HG03342 (cell line): ENCODE measurements at regions not wholly inside any gene's neighbourhood (a gene's known extent, or its start where the extent isn't known, plus 50 kb on each side); places are given as distances from the start of the nearest gene placed in this dataset.
"Not testable (repeated sequence)": the region's sequence is repeated elsewhere in the genome, so short reads cannot be mapped to it uniquely, and the experiment has no call there.

Experiments
- ATAC-seq: cut with Tn5 transposase; IDR thresholded peaks from one replicate; pipeline ENCODE4 v1.9.1; 2021; ENCODE audit warnings: mild to moderate bottlenecking, moderate library complexity; ENCODE audit not compliant: unreplicated experiment

GRCh38 chr15:68482246-68482645 lies 50.3 kb upstream of the ITGA11 start:
- no peak for ATAC-seq

DNA sequence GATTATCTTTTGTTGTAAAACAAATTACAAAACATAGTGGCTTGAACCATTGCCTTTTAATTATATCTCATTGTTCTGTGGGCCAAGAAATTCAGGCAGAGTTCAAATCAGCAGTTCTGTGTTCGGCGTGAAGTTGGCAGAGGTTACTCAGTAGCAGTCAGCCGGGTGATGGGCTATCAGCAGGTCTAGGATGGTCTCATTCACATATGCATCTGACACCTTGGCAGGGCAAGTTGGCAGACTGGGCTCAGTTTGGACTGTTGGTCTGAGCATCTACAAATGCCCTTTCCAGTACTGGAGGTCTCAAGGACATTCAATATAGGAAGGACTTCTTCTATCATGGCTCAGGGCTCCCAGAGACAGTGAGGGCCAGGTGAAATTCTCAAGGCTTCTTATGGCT lies 51.2 kb upstream of the ITGA11 start:
- ATAC-seq, result no peak

DNA sequence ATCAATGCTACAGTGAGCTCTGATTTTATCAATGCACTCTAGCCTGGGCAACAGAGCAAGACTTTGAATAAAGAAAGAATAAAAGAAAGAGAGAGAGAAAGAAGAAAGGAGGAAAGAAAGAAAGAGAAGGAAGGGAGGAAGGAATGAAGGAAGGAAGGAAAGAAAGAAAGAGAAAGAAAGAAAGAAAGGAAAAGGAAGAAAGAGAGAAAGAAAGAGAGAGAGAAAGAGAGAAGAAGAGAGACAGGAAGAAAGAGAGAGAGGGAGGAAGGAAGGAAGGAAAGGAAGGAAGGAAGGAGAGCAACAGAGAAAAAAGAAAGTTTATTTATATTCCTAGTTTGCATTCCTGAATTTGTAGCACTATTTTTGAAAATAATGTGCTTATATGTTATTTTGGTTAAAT lies 52.3 kb upstream of the ITGA11 start:
- ATAC-seq, result no peak

DNA sequence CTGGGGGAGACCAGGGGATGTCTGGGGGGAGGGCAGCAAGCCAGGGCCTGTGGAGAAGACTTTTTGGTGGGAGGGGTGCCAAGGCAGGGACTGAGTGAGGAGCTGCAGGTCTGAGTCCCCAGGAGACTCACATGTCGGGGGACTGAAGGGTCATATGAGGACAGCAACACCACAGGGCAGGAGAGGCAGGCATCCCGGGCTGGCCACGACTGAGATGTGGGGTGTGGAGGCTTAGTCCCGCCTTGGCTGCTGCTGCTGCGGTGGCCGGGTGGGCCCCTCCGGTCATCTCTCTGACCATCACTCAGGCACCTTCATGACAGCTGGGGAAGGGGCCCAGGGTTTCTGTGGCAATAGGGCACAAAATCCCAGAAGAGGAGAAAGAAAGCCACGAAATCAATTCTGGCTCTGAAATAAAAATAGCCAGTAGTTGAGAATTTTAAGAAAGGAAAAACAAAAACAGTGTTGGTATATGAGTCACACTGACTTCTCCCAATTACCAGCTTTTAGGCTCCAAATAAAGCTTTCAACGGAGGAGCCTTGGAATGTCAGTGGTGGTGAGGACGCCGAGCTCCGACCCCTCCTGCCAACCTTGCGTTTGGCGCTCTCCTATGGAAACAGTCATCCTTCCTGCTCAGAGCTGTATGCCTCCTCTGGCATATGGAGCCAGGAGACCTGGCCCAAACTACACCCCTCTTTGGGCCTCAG lies 52.9 kb upstream of the ITGA11 start:
- no peak for ATAC-seq

DNA sequence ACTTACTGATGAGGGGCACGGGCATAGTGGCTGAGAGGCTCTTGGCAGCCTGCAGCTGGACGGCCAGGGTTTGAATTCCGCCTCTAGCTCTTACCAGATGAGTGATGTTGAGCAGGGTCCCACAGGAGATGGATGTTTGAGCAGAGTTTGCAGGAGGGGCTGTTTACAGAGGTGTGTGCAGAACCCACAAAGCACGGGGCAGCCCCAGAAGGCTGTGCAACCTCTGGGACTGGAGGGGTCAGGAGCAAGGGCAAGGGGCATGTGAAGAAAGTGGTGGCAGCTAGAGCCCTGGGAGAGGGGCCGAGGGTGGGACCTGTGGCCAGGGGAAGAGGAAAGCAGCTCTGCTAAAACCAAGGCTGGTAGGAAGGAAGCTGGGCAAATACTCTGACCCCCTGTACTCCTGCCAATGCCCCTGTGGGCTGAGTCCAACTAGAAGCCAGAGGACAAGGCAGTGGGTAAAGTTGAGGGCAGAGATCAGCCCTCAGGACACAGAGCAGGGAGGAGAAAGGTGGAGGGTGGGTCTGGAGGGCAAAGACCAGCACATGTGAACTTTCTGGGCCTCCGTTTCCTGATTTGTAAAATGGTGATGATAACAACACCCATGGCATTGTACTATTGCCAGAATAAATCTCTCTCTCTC lies 53.9 kb upstream of the ITGA11 start:
- ATAC-seq, result no peak

GRCh38 chr15:68487087-68487843 lies 55.3 kb upstream of the ITGA11 start:
- no peak for ATAC-seq

- no peak for ATAC-seq
Measured at GRCh38 chr15:68488290-68488689, 56.3 kb upstream of the ITGA11 start.

DNA sequence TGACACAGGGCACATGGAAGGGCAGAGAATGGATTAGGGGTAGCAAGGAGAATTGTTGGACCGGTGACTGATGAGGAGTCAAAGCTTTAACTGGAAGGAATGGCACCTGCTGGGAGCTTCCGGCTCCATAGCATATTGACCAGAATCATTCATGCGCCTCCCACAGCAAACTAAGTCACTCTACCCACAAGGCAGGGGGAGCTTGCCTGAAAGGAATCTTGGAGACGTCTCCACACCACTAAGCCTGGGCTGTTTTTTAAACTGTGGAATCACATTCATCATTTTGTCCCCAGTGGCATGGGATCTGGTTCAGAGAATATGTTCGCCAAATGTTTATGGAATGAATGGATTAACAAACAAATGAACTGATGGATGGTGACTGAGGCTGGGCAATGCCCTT lies 57.0 kb upstream of the ITGA11 start:
- no peak for ATAC-seq

- ATAC-seq, result no peak
Measured at GRCh38 chr15:68489421-68489820, 57.5 kb upstream of the ITGA11 start.

DNA sequence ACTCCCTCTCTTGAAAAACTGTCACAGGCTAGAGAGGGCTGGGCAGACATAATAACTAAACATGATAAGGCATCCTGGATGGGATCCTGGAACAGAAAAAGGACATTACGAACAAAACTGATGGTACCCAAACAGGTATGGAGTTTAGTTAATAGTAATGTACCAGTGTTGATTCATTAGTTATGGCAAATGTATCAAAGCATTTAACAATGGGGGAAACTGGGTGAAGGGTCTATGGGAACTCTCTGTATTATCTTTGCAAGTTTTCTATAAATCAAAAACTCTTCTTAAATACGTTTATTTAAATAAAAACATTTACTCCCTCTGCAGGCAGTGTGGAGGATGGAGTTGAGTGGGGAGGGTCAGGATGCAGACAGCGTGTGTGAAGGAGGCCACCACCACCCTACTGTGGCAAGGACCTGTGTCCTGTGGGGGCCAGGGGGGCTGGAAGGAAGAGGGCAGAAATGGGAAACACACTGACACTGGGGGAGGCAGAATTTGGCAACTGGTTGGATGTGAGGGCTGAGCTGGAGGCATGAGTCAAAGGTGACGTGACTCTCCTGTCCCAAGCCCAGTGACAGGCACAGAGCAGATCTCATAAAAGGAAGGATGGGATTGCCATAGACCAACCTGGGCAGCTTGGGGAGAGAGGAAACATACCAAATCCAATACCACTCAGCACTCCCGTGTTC lies 59.6 kb upstream of the ITGA11 start:
- ATAC-seq, result no peak

- no peak for ATAC-seq
Measured at GRCh38 chr15:68492855-68493254, 60.9 kb upstream of the ITGA11 start.

DNA sequence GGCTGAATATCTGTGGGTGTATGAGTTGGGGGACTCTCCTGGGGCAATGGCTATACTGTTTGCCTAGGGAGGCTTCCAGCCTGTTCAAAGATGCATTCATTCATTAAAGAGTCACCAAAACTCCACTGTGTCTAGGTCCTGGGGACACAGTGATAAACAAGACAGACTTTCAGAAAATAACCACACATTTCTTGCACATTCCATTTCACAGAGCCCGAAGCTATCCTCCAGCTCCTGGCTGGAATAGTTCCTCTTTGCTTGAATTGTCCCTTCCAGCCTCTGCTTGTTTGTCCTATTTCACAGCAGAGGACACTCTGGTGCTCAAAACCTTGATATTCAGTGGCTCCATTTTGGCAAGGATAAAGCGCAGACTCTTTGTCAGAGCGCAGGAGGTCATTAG lies 61.7 kb upstream of the ITGA11 start:
- ATAC-seq, result no peak

GRCh38 chr15:68494573-68495110 lies 62.7 kb upstream of the ITGA11 start:
- ATAC-seq, result no peak

- no peak for ATAC-seq
Measured at GRCh38 chr15:68495221-68495950, 63.4 kb upstream of the ITGA11 start.

DNA sequence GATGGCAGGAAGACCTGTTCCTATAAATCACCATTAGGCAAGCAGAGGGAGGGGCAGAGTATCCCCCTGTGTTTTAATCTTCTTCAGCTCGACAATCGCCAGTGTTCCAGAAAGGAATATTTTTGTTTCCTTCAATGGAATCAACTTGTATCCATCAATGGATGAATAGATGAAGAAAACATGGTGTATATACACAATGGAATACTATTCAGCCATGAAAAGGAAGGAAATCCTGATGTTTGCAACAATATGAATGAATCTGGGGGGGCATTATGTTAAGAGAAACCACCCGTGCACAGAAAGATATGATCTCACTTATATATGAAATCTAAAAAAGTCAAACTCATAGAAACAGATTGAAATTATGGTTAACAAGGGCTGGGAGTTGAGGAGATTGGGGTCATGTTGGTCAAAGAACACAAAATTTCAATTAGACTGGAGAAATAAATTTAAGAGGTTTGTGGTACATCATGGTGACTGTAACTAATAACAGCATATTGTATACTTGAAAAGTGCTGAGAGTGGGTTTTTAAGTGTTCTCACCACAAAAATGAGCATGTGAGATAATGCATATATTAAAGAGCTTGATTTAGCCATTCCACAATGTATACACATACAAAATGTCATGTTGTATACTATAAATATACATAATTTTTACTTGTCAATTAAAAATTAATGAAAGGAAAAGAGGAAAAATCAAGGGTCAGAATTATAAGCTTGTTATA lies 64.2 kb upstream of the ITGA11 start:
- ATAC-seq, result no peak

DNA sequence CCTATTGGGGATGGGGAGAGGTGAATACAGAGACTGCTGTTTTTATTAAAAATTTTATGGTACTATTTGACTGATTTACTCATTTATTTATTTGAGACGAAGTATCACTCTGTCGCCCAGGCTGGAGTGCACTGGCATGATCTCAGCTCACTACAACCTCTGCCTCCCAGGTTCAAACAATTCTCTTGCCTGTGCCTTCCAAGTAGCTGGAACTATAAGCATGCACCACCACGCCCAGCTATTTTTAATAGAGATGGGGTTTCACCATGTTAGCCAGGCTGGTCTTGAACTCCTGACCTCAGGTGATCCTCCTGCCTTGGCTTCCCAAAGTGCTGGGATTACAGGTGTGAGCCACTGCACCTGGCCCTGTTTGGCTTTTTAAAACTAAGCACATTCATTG lies 64.8 kb upstream of the ITGA11 start:
- not testable (repeated sequence) for ATAC-seq

GRCh38 chr15:68497206-68497910 lies 65.4 kb upstream of the ITGA11 start:
- ATAC-seq, result no peak

GRCh38 chr15:68498076-68498475 lies 66.1 kb upstream of the ITGA11 start:
- no peak for ATAC-seq

- ATAC-seq, result no peak
Measured at GRCh38 chr15:68499620-68500312, 67.8 kb upstream of the ITGA11 start.
